Prostate gland (tissue), 2 donors: ENCODE measurements at regions not wholly inside any gene's neighbourhood (a gene's known extent, or its start where the extent isn't known, plus 50 kb on each side); places are given as distances from the start of the nearest gene placed in this dataset.
"Not testable (repeated sequence)": the region's sequence is repeated elsewhere in the genome, so short reads cannot be mapped to it uniquely, and the experiment has no call there.

ENCODE experiments used
- DNase-seq: peaks from one replicate; pipeline ENCODE4 v3.0.0-alpha.2; 2019; ENCODE audit warnings: low spot score
- H3K27ac ChIP-seq, 2 donors: fragments of 200-600 bp; sonication (generic); 2 replicates each; pipeline ENCODE4 v1.5.1; 2017 to 2019
- H3K27me3 ChIP-seq: fragments of 200-600 bp; sonication (generic); replicated peaks from 2 replicates; pipeline ENCODE4 v1.5.1; 2019; ENCODE audit not compliant: insufficient read depth
- H3K36me3 ChIP-seq, 2 donors: fragments of 200-600 bp; sonication (generic); 1 replicate in 1 of 2; 2 replicates in 1 of 2; pipeline versions ENCODE4 v1.5.1 to v1.8.1; 2017 to 2019
- H3K4me1 ChIP-seq: fragments of 200-600 bp; sonication (generic); replicated peaks from 2 replicates; pipeline ENCODE4 v1.5.1; 2019
- H3K4me3 ChIP-seq, 2 donors: fragments of 200-600 bp; sonication (generic); 2 replicates each; pipeline ENCODE4 v1.5.1; 2017 to 2019
- H3K9me3 ChIP-seq: fragments of 200-600 bp; sonication (generic); 2 replicates; pipeline ENCODE4 v1.5.1; 2017
- CTCF ChIP-seq, 4 experiments: fragments of 200-600 bp in 2 of 4; fragments of 450-650 bp in 2 of 4; sonication (generic) in 2 of 4; IDR thresholded peaks; 1 replicate in 3 of 4; 2 replicates in 1 of 4; pipeline ENCODE4 v1.5.1; 2016 to 2019; ENCODE audit warnings: antibody characterized with exemption in 4 of 4, mild to moderate bottlenecking in 2 of 4, moderate library complexity in 2 of 4
- POLR2A ChIP-seq: fragments of 450-650 bp; IDR thresholded peaks from one replicate; pipeline ENCODE4 v1.6.1; 2016; ENCODE audit warnings: antibody characterized with exemption, mild to moderate bottlenecking
- POLR2AphosphoS5 ChIP-seq: sonication (generic); formaldehyde crosslinking; IDR thresholded peaks from one replicate; pipeline ENCODE4 v1.6.1; 2017; ENCODE audit warnings: antibody characterized with exemption
- WGBS: methylation state at CpG from one replicate; pipeline ENCODE4 v1.1.5; 2018; 5-methylcytosine and 5-hydroxymethylcytosine counted together
- intact Hi-C: fragments of 100-400 bp; cut with DNase I; formaldehyde crosslinking; loops from one replicate; pipeline ENCODE4 v1.14.2; 2022

- H3K27ac ChIP-seq = no peak overlapping the region
- no peaks in the 10 kb centered on the region for H3K36me3 ChIP-seq
- intact Hi-C loops = no loop called here
- no peaks in the 10 kb centered on the region for H3K4me1 ChIP-seq
- WGBS = 68% methylated on average over 2 of the region's 2 CpGs
- H3K4me3 ChIP-seq = no peak overlapping the region
- no peak for DNase-seq
- no peaks in the 10 kb centered on the region for H3K9me3 ChIP-seq
- no peaks in the 10 kb centered on the region for H3K27me3 ChIP-seq
- TF ChIP-seq POLR2AphosphoS5 = no peak
Measured at GRCh38 chr2:13819896-13820295, 812.6 kb upstream of the LRATD1 start.

- no peak for TF ChIP-seq POLR2A
- TF ChIP-seq CTCF (IDR thresholded peaks at IDR 0.05) = no peak
- no peak for TF ChIP-seq POLR2AphosphoS5
- Histone ChIP-seq H3K27ac (no peak overlapping the region), H3K9me3 (no peaks in the 10 kb centered on the region), H3K36me3 (no peaks in the 10 kb centered on the region), H3K4me3 (no peak overlapping the region), H3K4me1 (no peaks in the 10 kb centered on the region), H3K27me3 (no peaks in the 10 kb centered on the region)
- no peak for DNase-seq
- intact Hi-C loops = no loop called here
- 67% methylated on average over 4 of the region's 4 CpGs for WGBS
Measured at GRCh38 chr2:13821255-13821880, 811.1 kb upstream of the LRATD1 start.

GRCh38 chr2:13822365-13822764 is 810.2 kb upstream of the LRATD1 start:
- intact Hi-C loops = no loop called here

GRCh38 chr2:13826314-13826853 is 806.1 kb upstream of the LRATD1 start:
- WGBS = 64% methylated on average over 5 of the region's 5 CpGs
- H3K9me3 ChIP-seq = no peaks in the 10 kb centered on the region
- no peak for DNase-seq
- H3K36me3 ChIP-seq = no peaks in the 10 kb centered on the region
- no peak for TF ChIP-seq CTCF (IDR thresholded peaks at IDR 0.05)
- TF ChIP-seq POLR2A = no peak
- TF ChIP-seq POLR2AphosphoS5 = no peak
- no peaks in the 10 kb centered on the region for H3K4me1 ChIP-seq
- H3K27me3 ChIP-seq = no peaks in the 10 kb centered on the region
- no peak overlapping the region for H3K27ac ChIP-seq
- intact Hi-C loops = no loop called here
- no peak overlapping the region for H3K4me3 ChIP-seq

More at GRCh38 chr2:13822365-13822764, 810.2 kb upstream of the LRATD1 start:
- 57% methylated on average over 2 of the region's 2 CpGs for WGBS
- TF ChIP-seq CTCF (IDR thresholded peaks at IDR 0.05) (no peak), POLR2AphosphoS5 (no peak), POLR2A (no peak)
- Histone ChIP-seq H3K27me3 (no peaks in the 10 kb centered on the region), H3K4me3 (no peak overlapping the region), H3K36me3 (no peaks in the 10 kb centered on the region), H3K9me3 (no peaks in the 10 kb centered on the region), H3K4me1 (no peaks in the 10 kb centered on the region), H3K27ac (no peak overlapping the region)
- DNase-seq = no peak

GRCh38 chr2:13858626-13859025 is 773.9 kb upstream of the LRATD1 start:
- DNase-seq = no peak
- WGBS = 77% methylated on average over 6 of the region's 6 CpGs
- TF ChIP-seq POLR2AphosphoS5 (no peak), CTCF (IDR thresholded peaks at IDR 0.05) (no peak), POLR2A (no peak)
- H3K27me3 ChIP-seq = no peaks in the 10 kb centered on the region
- no peak overlapping the region for H3K27ac ChIP-seq
- no peaks in the 10 kb centered on the region for H3K4me1 ChIP-seq
- no peak overlapping the region for H3K4me3 ChIP-seq
- intact Hi-C loops = no loop called here
- no peaks in the 10 kb centered on the region for H3K36me3 ChIP-seq
- H3K9me3 ChIP-seq = no peaks in the 10 kb centered on the region

- H3K36me3 ChIP-seq, H3K4me1 ChIP-seq, H3K4me3 ChIP-seq, DNase-seq, H3K9me3 ChIP-seq, H3K27me3 ChIP-seq, intact Hi-C loops, H3K27ac ChIP-seq: not testable (repeated sequence)
Measured at GRCh38 chr2:13868275-13868674, 764.2 kb upstream of the LRATD1 start.
